ENCODE measurements at regions not wholly inside any gene's neighbourhood (a gene's known extent, or its start where the extent isn't known, plus 50 kb on each side); places are given as distances from the start of the nearest gene placed in this dataset.

GRCh38 chr19:28636706-28637105 lies 576.2 kb downstream of the UQCRFS1 start:
- WGBS, 5 donors = 82 to 92% (median 87%) methylated on average over 5 of the region's 5 CpGs
- H3K4me1 ChIP-seq = peaks cover 0 to 12% (median 0%) of the 10 kb centered on the region in 6 donors
- H3K4me3 ChIP-seq = no peak overlapping the region
- H3K27me3 ChIP-seq (replicated peaks in 1 of 7) = no peaks in the 10 kb centered on the region
- no peak for DNase-seq
- TF ChIP-seq POLR2A (IDR thresholded peaks at IDR 0.05) = no peak
- TF ChIP-seq CTCF (IDR thresholded peaks at IDR 0.05 in 8 of 11, conservative IDR thresholded peaks at IDR 0.05 in 3 of 11) = no peak
- TF ChIP-seq POLR2AphosphoS5 (IDR thresholded peaks at IDR 0.05) = no peak
- H3K27ac ChIP-seq = no peak overlapping the region
- H3K36me3 ChIP-seq = no peaks in the 10 kb centered on the region
- intact Hi-C loops (cut with DNase I; ENCODE audit: low total_unique reads) = no loop called here
- peaks cover 0 to 18% (median 4%) of the 10 kb centered on the region in 8 donors for H3K9me3 ChIP-seq

- 71 to 89% (median 73%) methylated on average over 5 of the region's 5 CpGs for WGBS, 5 donors
- intact Hi-C loops (cut with DNase I; ENCODE audit: low total_unique reads) = no loop called here
Measured at GRCh38 chr19:28636016-28636629, 576.8 kb downstream of the UQCRFS1 start.

GRCh38 chr19:28634837-28635236 lies 578.1 kb downstream of the UQCRFS1 start:
- Histone ChIP-seq H3K4me3 (no peak overlapping the region), H3K36me3 (no peaks in the 10 kb centered on the region), H3K27ac (no peak overlapping the region), H3K27me3 (replicated peaks in 1 of 7) (no peaks in the 10 kb centered on the region), H3K9me3 (peaks cover 0 to 18% (median 4%) of the 10 kb centered on the region in 8 donors), H3K4me1 (peaks cover 0 to 12% (median 0%) of the 10 kb centered on the region in 6 donors)
- intact Hi-C loops (cut with DNase I; ENCODE audit: low total_unique reads) = loop anchor here (5.0 kb wide), 1 partner anchor 173 kb away; no protein-coding TSS in a partner anchor
- TF ChIP-seq POLR2A (IDR thresholded peaks at IDR 0.05) (no peak), CTCF (IDR thresholded peaks at IDR 0.05 in 8 of 11, conservative IDR thresholded peaks at IDR 0.05 in 3 of 11) (no peak), POLR2AphosphoS5 (IDR thresholded peaks at IDR 0.05) (no peak)
- DNase-seq = no peak
- WGBS, 5 donors = 65 to 80% (median 75%) methylated on average over 1 of the region's 1 CpG

More at GRCh38 chr19:28636016-28636629, 576.8 kb downstream of the UQCRFS1 start:
- Histone ChIP-seq H3K4me1 (peaks cover 0 to 12% (median 0%) of the 10 kb centered on the region in 6 donors), H3K36me3 (no peaks in the 10 kb centered on the region), H3K27ac (no peak overlapping the region), H3K4me3 (no peak overlapping the region), H3K9me3 (peaks cover 0 to 18% (median 4%) of the 10 kb centered on the region in 8 donors), H3K27me3 (replicated peaks in 1 of 7) (no peaks in the 10 kb centered on the region)
- no peak for TF ChIP-seq POLR2AphosphoS5 (IDR thresholded peaks at IDR 0.05)
- no peak for TF ChIP-seq POLR2A (IDR thresholded peaks at IDR 0.05)
- no peak for TF ChIP-seq CTCF (IDR thresholded peaks at IDR 0.05 in 8 of 11, conservative IDR thresholded peaks at IDR 0.05 in 3 of 11)
- DNase-seq = no peak

GRCh38 chr19:28634019-28634328 lies 579.0 kb downstream of the UQCRFS1 start:
- no peak for DNase-seq
- no peak overlapping the region for H3K27ac ChIP-seq
- intact Hi-C loops (cut with DNase I; ENCODE audit: low total_unique reads) = loop anchor here (5.0 kb wide), 1 partner anchor 172 kb away; no protein-coding TSS in a partner anchor

More at GRCh38 chr19:28634019-28634328, 579.0 kb downstream of the UQCRFS1 start:
- H3K4me3 ChIP-seq = no peak overlapping the region
- TF ChIP-seq CTCF (IDR thresholded peaks at IDR 0.05 in 8 of 11, conservative IDR thresholded peaks at IDR 0.05 in 3 of 11) (peak in 4 of 11 experiments; percentile 3 to 26 (median 11)), POLR2A (IDR thresholded peaks at IDR 0.05) (no peak)
- H3K4me1 ChIP-seq = peaks cover 0 to 12% (median 0%) of the 10 kb centered on the region in 6 donors
- H3K36me3 ChIP-seq = no peaks in the 10 kb centered on the region
- peaks cover 0 to 18% (median 4%) of the 10 kb centered on the region in 8 donors for H3K9me3 ChIP-seq
- no peaks in the 10 kb centered on the region for H3K27me3 ChIP-seq (replicated peaks in 1 of 7)

Measured in spleen (tissue), 11 donors.